Body of pancreas (tissue), 4 donors: ENCODE measurements at regions not wholly inside any gene's neighbourhood (a gene's known extent, or its start where the extent isn't known, plus 50 kb on each side); places are given as distances from the start of the nearest gene placed in this dataset.

Experiments
- ATAC-seq: fragments of 150-250 bp; one replicate; pipeline ENCODE4 v1.9.1; 2016
- DNase-seq, 4 donors: peaks; one replicate each; pipeline ENCODE4 v3.0.0-alpha.2; 2019
- H3K27ac ChIP-seq, 4 donors: fragments of 200-600 bp; sonication (generic); 1 replicate in 3 of 4; 2 replicates in 1 of 4; pipeline versions ENCODE4 v1.5.1 to v1.6.1; 2016 to 2019; ENCODE audit warnings: mild to moderate bottlenecking in 1 of 4, mixed read lengths in 1 of 4, moderate library complexity in 1 of 4
- H3K27me3 ChIP-seq, 2 donors: fragments of 200-600 bp; sonication (generic); one replicate each; pipeline ENCODE4 v1.6.0; 2016; ENCODE audit warnings: mild to moderate bottlenecking in 1 of 2
- H3K36me3 ChIP-seq, 2 donors: fragments of 200-600 bp; sonication (generic); replicated peaks in 1 of 2; 2 replicates each; pipeline ENCODE4 v1.5.1; 2016; ENCODE audit warnings: low read depth in 2 of 2; ENCODE audit not compliant: insufficient read depth in 1 of 2
- H3K4me1 ChIP-seq: fragments of 200-600 bp; sonication (generic); one replicate; pipeline ENCODE4 v1.6.0; 2016
- H3K4me3 ChIP-seq, 2 donors: fragments of 200-600 bp; sonication (generic); 1 replicate in 1 of 2; 2 replicates in 1 of 2; pipeline ENCODE4 v1.5.1; 2016 to 2019
- H3K9me3 ChIP-seq, 3 donors: fragments of 200-600 bp; sonication (generic); 1 replicate in 2 of 3; 2 replicates in 1 of 3; pipeline ENCODE4 v1.5.1; 2016
- POLR2A ChIP-seq, 3 donors: fragments of 450-650 bp; IDR thresholded peaks; one replicate each; pipeline ENCODE4 v1.6.1; 2016; ENCODE audit warnings: antibody characterized with exemption in 3 of 3, mild to moderate bottlenecking in 2 of 3
- WGBS, 2 donors: methylation state at CpG; one replicate each; pipeline ENCODE4 v1.1.5; 2017; 5-methylcytosine and 5-hydroxymethylcytosine counted together
- intact Hi-C: fragments of 100-400 bp; cut with DNase I; formaldehyde crosslinking; loops from one replicate; pipeline ENCODE4 v1.15.1; 2023
- TF ChIP-seq, protein P1 (sequence below), 7 experiments: fragments of 450-650 bp in 4 of 7; fragments of 200-600 bp in 3 of 7; sonication (generic) in 3 of 7; IDR thresholded peaks; one replicate each; pipeline ENCODE4 v1.5.1; 2016 to 2019; ENCODE audit warnings: antibody characterized with exemption in 7 of 7

DNA sequence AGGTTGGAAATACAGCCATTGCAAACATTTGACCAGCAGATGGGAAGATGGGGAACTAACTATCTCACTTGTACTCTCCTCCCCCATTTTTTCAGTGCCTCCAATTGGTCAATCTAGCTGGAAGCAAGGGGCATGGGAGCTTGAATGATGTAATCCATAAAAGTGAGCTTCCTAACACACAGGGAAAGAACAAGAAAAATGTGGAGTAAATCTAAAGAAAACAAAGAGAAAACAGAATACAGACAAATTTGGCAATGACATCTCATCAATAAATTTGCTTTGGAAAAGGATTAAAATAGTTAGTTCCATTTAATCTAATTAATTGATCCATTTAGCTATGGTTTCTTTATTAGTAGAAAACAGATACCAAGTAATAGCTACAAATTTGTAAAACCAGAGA, 592.6 kb upstream of the SOX9 start:
- no peak for DNase-seq
- H3K4me3 ChIP-seq, result no peak overlapping the region
- no peak for TF ChIP-seq POLR2A (IDR thresholded peaks at IDR 0.05)
- TF ChIP-seq, protein P1, sequence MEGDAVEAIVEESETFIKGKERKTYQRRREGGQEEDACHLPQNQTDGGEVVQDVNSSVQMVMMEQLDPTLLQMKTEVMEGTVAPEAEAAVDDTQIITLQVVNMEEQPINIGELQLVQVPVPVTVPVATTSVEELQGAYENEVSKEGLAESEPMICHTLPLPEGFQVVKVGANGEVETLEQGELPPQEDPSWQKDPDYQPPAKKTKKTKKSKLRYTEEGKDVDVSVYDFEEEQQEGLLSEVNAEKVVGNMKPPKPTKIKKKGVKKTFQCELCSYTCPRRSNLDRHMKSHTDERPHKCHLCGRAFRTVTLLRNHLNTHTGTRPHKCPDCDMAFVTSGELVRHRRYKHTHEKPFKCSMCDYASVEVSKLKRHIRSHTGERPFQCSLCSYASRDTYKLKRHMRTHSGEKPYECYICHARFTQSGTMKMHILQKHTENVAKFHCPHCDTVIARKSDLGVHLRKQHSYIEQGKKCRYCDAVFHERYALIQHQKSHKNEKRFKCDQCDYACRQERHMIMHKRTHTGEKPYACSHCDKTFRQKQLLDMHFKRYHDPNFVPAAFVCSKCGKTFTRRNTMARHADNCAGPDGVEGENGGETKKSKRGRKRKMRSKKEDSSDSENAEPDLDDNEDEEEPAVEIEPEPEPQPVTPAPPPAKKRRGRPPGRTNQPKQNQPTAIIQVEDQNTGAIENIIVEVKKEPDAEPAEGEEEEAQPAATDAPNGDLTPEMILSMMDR (IDR thresholded peaks at IDR 0.05), result no peak
- no peaks in the 10 kb centered on the region for H3K9me3 ChIP-seq
- H3K36me3 ChIP-seq, result no peaks in the 10 kb centered on the region
- no peak for ATAC-seq
- H3K4me1 ChIP-seq, result no peaks in the 10 kb centered on the region
- intact Hi-C loops, result no loop called here
- no peak overlapping the region for H3K27ac ChIP-seq
- no peaks in the 10 kb centered on the region for H3K27me3 ChIP-seq

DNA sequence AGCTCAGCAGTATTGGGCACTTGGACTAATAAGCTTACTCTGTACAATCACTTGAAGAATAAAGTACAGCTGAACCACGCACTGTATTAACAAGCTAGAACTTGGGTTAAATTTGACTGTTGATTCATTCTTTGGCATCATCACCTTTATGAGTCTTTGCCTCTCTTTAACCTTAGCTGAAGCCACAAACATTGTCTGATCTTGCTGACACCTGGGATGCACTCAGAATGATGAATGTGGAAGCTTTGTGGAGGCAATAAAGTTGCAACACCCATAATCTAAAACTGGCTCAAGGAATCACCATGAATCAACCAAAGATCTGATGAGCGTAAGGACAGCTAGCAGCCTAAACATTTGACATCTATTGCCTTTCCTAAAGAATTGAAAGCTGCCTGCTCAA, 590.6 kb upstream of the SOX9 start:
- H3K4me3 ChIP-seq, result no peak overlapping the region
- DNase-seq (no peak), ATAC-seq (no peak)
- no peak overlapping the region for H3K27ac ChIP-seq
- intact Hi-C loops, result no loop called here
- 73 to 80% methylated on average over 2 of the region's 2 CpGs for WGBS, 2 donors
- no peaks in the 10 kb centered on the region for H3K9me3 ChIP-seq
- no peaks in the 10 kb centered on the region for H3K36me3 ChIP-seq
- H3K4me1 ChIP-seq, result no peaks in the 10 kb centered on the region
- H3K27me3 ChIP-seq, result no peaks in the 10 kb centered on the region
- TF ChIP-seq, protein P1 (IDR thresholded peaks at IDR 0.05), result no peak
- TF ChIP-seq POLR2A (IDR thresholded peaks at IDR 0.05), result no peak

DNA sequence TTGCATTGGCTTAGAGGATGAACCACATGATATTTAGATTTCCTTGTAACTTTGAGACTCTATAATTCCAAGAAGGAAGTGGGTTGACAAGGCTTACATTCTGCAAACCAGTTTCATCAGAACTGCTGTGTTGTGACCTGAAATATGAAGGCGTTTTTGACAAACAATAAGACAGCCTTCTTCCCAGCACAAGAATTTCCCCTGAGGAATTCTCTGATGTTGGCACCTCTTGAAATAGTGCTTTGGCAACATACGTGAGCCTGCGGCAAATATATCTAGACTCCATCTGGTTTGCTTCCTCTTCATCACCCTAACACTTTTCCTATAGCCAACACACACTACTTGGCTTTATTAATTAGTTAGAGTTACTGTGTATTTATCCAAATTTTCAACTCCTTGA, 585.5 kb upstream of the SOX9 start:
- WGBS, 2 donors, result 81 to 82% methylated on average over 3 of the region's 3 CpGs
- Histone ChIP-seq H3K4me1 (no peaks in the 10 kb centered on the region), H3K27me3 (no peaks in the 10 kb centered on the region), H3K27ac (no peak overlapping the region), H3K36me3 (no peaks in the 10 kb centered on the region), H3K4me3 (no peak overlapping the region), H3K9me3 (no peaks in the 10 kb centered on the region)
- DNase-seq, result no peak
- TF ChIP-seq POLR2A (IDR thresholded peaks at IDR 0.05), result no peak
- TF ChIP-seq, protein P1 (IDR thresholded peaks at IDR 0.05), result no peak
- ATAC-seq, result no peak
- intact Hi-C loops, result no loop called here

DNA sequence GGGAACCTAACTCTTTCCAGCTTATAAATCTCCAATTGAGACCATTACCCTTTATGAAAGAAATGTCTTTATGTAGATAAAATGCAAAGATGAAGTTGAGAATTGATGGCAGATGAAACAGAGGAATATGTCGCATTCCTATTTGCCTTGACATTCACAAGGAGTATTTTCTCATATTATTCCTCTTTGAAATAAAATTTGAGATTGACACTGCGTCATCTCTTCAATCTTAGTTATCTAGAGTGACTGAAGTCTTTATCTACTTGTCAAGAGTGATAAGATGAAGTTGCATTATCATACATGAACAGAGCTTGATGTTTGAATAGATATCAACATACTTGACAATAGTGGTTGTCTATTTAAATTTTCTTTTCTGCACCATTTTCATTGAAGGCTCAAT, 574.4 kb upstream of the SOX9 start:
- no peak for TF ChIP-seq POLR2A (IDR thresholded peaks at IDR 0.05)
- TF ChIP-seq, protein P1 (IDR thresholded peaks at IDR 0.05), result no peak
- no peak overlapping the region for H3K4me3 ChIP-seq
- H3K4me1 ChIP-seq, result no peaks in the 10 kb centered on the region
- H3K36me3 ChIP-seq, result no peaks in the 10 kb centered on the region
- no peaks in the 10 kb centered on the region for H3K9me3 ChIP-seq
- ATAC-seq (no peak), DNase-seq (no peak)
- WGBS, 2 donors, result 86 to 93% methylated on average over 2 of the region's 2 CpGs
- H3K27me3 ChIP-seq, result no peaks in the 10 kb centered on the region
- no peak overlapping the region for H3K27ac ChIP-seq
- intact Hi-C loops, result no loop called here

DNA sequence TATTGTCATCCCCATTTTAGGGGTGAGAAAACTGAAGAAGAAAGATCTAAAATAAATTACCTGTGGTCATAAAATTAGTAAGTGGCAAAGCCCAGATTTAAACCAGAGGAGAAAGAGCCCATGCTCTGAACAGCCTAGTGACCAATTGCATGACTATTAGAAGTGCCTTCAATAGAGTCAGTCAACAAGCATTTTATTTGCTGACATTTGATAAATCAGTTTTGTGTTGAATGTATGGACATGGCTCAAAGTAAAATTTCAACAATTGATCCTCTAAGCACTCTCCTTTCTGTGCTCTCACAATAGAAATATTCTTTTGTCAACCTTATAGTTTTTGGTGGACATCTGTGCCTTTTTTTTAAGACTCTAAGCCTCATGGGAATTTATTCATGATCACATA, 572.9 kb upstream of the SOX9 start:
- H3K36me3 ChIP-seq, result no peaks in the 10 kb centered on the region
- ATAC-seq, result no peak
- H3K27me3 ChIP-seq, result no peaks in the 10 kb centered on the region
- TF ChIP-seq, protein P1 (IDR thresholded peaks at IDR 0.05), result no peak
- TF ChIP-seq POLR2A (IDR thresholded peaks at IDR 0.05), result no peak
- no peaks in the 10 kb centered on the region for H3K9me3 ChIP-seq
- H3K4me3 ChIP-seq, result no peak overlapping the region
- H3K4me1 ChIP-seq, result no peaks in the 10 kb centered on the region
- intact Hi-C loops, result no loop called here
- DNase-seq, result no peak
- no peak overlapping the region for H3K27ac ChIP-seq
